IPS DF 6.9 (cell line): ENCODE measurements at regions not wholly inside any gene's neighbourhood (a gene's known extent, or its start where the extent isn't known, plus 50 kb on each side); places are given as distances from the start of the nearest gene placed in this dataset.
"Not testable (repeated sequence)": the region's sequence is repeated elsewhere in the genome, so short reads cannot be mapped to it uniquely, and the experiment has no call there.

Source experiments
- DNase-seq: peaks from one replicate; pipeline ENCODE4 v3.0.0-alpha.2; 2013; ENCODE audit warnings: low read depth, low spot score
- H3K27ac ChIP-seq: one replicate; pipeline ENCODE4 v1.5.1; 2013; ENCODE audit warnings: low read length, control low read depth
- H3K27me3 ChIP-seq: 2 replicates; pipeline ENCODE4 v1.6.1; 2013; ENCODE audit warnings: mild to moderate bottlenecking, low read length; ENCODE audit not compliant: control insufficient read depth, insufficient read depth
- H3K36me3 ChIP-seq: 2 replicates; pipeline ENCODE4 v1.6.1; 2013; ENCODE audit warnings: low read length; ENCODE audit not compliant: control insufficient read depth, insufficient read depth
- H3K4me1 ChIP-seq: 2 replicates; pipeline ENCODE4 v1.6.1; 2013; ENCODE audit warnings: low read length; ENCODE audit not compliant: control insufficient read depth, insufficient read depth
- H3K4me3 ChIP-seq: 2 replicates; pipeline ENCODE4 v1.5.1; 2013; ENCODE audit warnings: mild to moderate bottlenecking, low read length
- H3K9me3 ChIP-seq: 2 replicates; pipeline ENCODE4 v1.6.1; 2013; ENCODE audit warnings: low read length, inconsistent platforms; ENCODE audit not compliant: control insufficient read depth, insufficient read depth
- WGBS: extraction: QIAGEN DNeasy Blood & Tissue Kit; methylation state at CpG from one replicate; pipeline ENCODE4 v1.1.7; 2013; ENCODE audit warnings: mixed read lengths, missing lambda C conversion rate; ENCODE audit not compliant: insufficient read length, insufficient coverage; 5-methylcytosine and 5-hydroxymethylcytosine counted together

GRCh38 chrX:40880712-40881111, 145.4 kb upstream of the MED14 start:
- no peak for DNase-seq
- no CpG with 5 or more reads among the region's 3 CpGs for WGBS
- H3K27me3 ChIP-seq = no peaks in the 10 kb centered on the region
- H3K4me1 ChIP-seq = no peaks in the 10 kb centered on the region; the same call in 1 of the 2 replicates
- H3K36me3 ChIP-seq = no peaks in the 10 kb centered on the region
- no peak overlapping the region for H3K27ac ChIP-seq
- H3K4me3 ChIP-seq = no peak overlapping the region
- H3K9me3 ChIP-seq = no peaks in the 10 kb centered on the region

- DNase-seq = no peak
- Histone ChIP-seq H3K36me3 (no peaks in the 10 kb centered on the region), H3K27me3 (no peaks in the 10 kb centered on the region), H3K9me3 (no peaks in the 10 kb centered on the region), H3K4me3 (no peak overlapping the region), H3K27ac (no peak overlapping the region), H3K4me1 (no peaks in the 10 kb centered on the region; the same call in 1 of the 2 replicates)
- no CpG with 5 or more reads among the region's 7 CpGs for WGBS
These were observed 147.8 kb upstream of the MED14 start for GRCh38 chrX:40883021-40883619.

- Histone ChIP-seq H3K36me3 (no peaks in the 10 kb centered on the region), H3K27ac (no peak overlapping the region), H3K27me3 (no peaks in the 10 kb centered on the region), H3K4me3 (no peak overlapping the region), H3K4me1 (no peaks in the 10 kb centered on the region), H3K9me3 (no peaks in the 10 kb centered on the region)
- no peak for DNase-seq
- no CpG with 5 or more reads among the region's 4 CpGs for WGBS
These were observed 150.6 kb upstream of the MED14 start for GRCh38 chrX:40885989-40886388.

- WGBS = no CpG with 5 or more reads among the region's 1 CpG
- Histone ChIP-seq H3K27ac (no peak overlapping the region), H3K9me3 (no peaks in the 10 kb centered on the region), H3K36me3 (no peaks in the 10 kb centered on the region), H3K4me3 (no peak overlapping the region), H3K27me3 (no peaks in the 10 kb centered on the region), H3K4me1 (no peaks in the 10 kb centered on the region)
- DNase-seq = no peak
These were observed 152.1 kb upstream of the MED14 start for GRCh38 chrX:40887476-40887875.

DNA sequence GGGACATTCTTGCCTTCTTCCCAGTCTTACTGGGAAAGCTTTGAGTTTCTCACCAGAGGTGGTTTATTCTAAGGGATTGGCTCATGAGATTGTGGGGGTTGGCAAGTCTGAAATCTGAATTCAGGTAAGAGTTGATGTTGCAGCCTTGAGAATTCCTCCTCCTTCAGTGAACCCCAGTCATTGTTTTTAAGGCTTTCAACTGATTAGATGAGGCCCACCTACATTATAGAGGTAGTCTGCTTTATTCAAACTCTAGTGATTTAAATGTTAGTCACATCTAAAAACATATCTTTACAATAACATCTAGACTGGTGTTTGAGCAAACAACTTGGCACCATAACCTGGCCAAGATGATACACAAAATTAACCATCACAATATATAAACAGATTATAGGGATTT, 156.5 kb upstream of the MED14 start:
- H3K36me3 ChIP-seq = no peaks in the 10 kb centered on the region
- no peaks in the 10 kb centered on the region for H3K9me3 ChIP-seq
- H3K27ac ChIP-seq = no peak overlapping the region

GRCh38 chrX:40893251-40893910, 158.0 kb upstream of the MED14 start:
- H3K4me1 ChIP-seq = no peaks in the 10 kb centered on the region
- no peaks in the 10 kb centered on the region for H3K36me3 ChIP-seq
- H3K4me3 ChIP-seq = no peak overlapping the region
- H3K9me3 ChIP-seq = no peaks in the 10 kb centered on the region
- no CpG with 5 or more reads among the region's 6 CpGs for WGBS
- no peak for DNase-seq
- no peak overlapping the region for H3K27ac ChIP-seq
- no peaks in the 10 kb centered on the region for H3K27me3 ChIP-seq

More for the DNA sequence above, 156.5 kb upstream of the MED14 start:
- H3K4me3 ChIP-seq = no peak overlapping the region
- DNase-seq = no peak
- no peaks in the 10 kb centered on the region for H3K27me3 ChIP-seq
- H3K4me1 ChIP-seq = no peaks in the 10 kb centered on the region

DNA sequence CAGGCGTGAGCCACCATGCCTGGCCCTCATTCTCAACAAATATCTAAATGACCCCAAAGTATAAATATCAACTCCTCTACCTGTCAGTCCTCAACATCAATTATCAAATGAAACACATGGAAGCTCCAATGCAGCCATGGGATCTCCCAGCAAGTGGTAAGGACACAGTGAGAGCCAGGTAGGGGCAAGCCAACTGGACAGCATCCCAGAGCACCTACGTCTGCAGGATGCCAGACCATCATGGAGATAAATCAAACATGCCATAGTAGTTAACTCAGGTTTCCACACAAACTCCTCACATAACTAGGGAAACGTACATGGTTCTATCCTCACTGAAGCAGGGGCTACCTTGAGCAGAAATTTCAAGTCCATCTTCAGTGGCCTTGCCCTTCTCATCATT, 159.9 kb upstream of the MED14 start:
- H3K27me3 ChIP-seq = no peaks in the 10 kb centered on the region
- WGBS = no CpG with 5 or more reads among the region's 3 CpGs
- DNase-seq = no peak
- H3K27ac ChIP-seq = no peak overlapping the region
- H3K9me3 ChIP-seq = no peaks in the 10 kb centered on the region
- no peaks in the 10 kb centered on the region for H3K36me3 ChIP-seq
- H3K4me1 ChIP-seq = no peaks in the 10 kb centered on the region
- H3K4me3 ChIP-seq = no peak overlapping the region

- Histone ChIP-seq H3K4me3 (no peak overlapping the region), H3K27ac (no peak overlapping the region), H3K9me3 (no peaks in the 10 kb centered on the region), H3K27me3 (no peaks in the 10 kb centered on the region), H3K4me1 (no peaks in the 10 kb centered on the region), H3K36me3 (no peaks in the 10 kb centered on the region)
- no CpG with 5 or more reads among the region's 3 CpGs for WGBS
- no peak for DNase-seq
These were observed 162.5 kb upstream of the MED14 start for GRCh38 chrX:40897718-40898270.

DNA sequence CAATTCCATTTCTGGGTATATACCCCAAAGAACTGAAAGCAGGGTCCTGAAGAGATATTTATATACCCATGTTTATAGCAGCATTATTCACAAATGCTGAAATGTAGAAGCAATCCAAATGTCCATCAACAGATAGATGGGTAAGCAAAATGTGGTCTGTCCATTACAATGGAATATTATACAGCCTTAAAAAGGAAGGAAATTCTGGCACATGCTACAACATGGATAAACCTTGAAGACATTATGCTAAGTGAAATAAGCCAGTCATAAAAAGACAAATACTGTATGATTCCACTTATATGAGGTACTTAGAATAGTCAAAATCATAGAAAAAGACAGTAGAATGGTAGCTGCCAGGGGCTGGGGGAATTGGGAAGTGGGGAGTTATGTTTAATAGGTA, 169.4 kb upstream of the MED14 start:
- H3K36me3 ChIP-seq, H3K27ac ChIP-seq, H3K9me3 ChIP-seq, H3K27me3 ChIP-seq, H3K4me1 ChIP-seq, DNase-seq, H3K4me3 ChIP-seq: not testable (repeated sequence)

GRCh38 chrX:40908026-40908425, 172.7 kb upstream of the MED14 start:
- no peak overlapping the region for H3K27ac ChIP-seq
- no CpG with 5 or more reads among the region's 7 CpGs for WGBS
- no peak for DNase-seq
- H3K4me1 ChIP-seq = no peaks in the 10 kb centered on the region; the same call in 1 of the 2 replicates
- H3K36me3 ChIP-seq = no peaks in the 10 kb centered on the region
- H3K9me3 ChIP-seq = no peaks in the 10 kb centered on the region
- H3K27me3 ChIP-seq = no peaks in the 10 kb centered on the region
- no peak overlapping the region for H3K4me3 ChIP-seq
